Non-pigmented ciliary epithelial cell (primary cell): ENCODE measurements at regions not wholly inside any gene's neighbourhood (a gene's known extent, or its start where the extent isn't known, plus 50 kb on each side); places are given as distances from the start of the nearest gene placed in this dataset.
A peak's percentile ranks its signal among the peaks of the same experiment; 100 is the strongest.

Experiments used
- DNase-seq: peaks from one replicate; pipeline ENCODE4 v3.0.0-alpha.2; 2010; ENCODE audit warnings: low read depth

DNA sequence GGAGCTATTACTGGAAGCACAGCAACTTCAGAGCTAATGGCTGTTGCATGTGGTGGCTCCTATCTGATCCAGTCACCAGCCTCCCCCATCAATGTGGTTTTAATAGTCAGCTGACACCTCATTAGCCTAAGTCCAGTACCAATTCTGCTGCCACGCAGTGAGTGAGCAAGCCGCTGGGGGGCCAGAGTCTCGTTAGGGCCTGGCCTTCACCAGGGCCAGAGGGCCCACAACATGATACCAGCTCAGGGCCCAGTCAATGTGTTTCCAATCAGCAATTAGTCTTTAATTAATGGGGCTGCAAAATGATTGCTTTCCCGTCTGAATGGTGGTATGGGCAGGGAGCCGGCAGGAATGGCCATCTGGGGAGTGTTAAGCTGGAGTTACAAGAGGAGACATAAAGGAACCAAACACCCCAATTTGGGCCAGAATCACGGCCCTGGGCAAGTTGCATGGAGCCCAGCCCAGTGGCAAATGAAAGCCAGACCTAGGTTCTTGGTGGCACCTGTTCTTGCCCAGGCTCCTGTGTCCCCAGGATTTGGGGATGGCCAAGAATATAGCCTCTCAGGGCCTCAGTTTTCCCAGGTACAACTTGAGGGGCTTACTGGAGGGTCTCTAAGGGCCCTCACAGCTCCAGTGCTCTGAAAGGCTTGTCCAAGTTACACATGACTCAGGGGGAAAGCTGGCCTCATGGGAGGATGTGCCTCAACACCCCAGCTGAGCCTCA is 119.2 kb downstream of the EFNB1 start:
- DNase-seq = no peak

DNA sequence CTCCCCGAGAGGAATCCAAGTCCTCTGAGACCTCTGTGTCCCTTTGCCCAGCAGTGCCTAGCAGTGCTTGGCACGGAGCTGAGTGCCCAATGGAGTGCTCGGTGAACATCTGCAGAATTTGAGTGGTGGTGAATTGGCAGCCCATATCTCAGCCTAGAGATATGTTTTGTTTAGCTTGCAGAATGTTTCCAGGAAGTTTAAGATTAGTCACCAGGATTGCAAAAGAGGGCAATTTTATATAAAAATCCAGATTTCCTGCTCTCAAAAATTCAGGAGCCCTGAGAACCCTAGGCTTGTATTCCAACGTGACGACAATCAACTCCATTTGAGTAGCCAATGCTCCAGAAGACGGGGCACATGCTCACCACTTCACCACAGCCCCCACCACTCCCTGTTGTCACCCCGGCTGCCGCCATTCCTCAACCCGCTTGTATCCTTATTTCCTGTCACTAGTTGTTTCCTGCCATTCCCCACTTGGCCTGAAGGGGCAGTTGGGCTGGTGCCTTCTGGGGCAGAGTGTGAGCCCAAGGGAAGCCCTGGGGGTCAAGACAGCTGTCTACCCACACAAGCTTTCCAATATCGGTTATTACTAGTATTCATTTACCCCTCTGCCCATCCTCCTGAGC is 116.9 kb downstream of the EFNB1 start:
- DNase-seq = no peak

DNA sequence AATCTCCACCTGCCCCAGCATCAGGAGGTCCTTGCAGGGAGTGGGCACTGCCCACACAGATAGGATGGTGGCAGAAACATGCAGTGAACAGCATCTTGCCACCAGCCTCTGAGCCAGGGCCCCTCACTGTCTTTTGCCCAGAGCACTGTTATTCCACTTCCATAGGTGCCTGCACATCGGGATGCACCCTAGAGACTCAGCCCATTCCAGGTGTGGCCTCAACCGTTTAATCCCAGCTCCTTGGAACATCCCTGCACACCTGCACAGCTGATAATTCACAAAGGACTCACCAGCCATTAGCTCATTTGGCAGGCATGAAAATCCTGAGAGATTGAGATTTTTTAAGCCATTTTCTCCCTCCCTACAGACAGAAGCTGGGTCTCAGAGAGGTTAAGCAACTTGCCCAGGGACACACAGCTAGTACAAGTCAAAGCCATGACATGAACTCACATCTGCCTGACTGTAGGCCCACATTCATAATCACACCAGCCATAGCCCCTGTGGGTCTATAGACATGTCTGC is 116.3 kb downstream of the EFNB1 start:
- no peak for DNase-seq

DNA sequence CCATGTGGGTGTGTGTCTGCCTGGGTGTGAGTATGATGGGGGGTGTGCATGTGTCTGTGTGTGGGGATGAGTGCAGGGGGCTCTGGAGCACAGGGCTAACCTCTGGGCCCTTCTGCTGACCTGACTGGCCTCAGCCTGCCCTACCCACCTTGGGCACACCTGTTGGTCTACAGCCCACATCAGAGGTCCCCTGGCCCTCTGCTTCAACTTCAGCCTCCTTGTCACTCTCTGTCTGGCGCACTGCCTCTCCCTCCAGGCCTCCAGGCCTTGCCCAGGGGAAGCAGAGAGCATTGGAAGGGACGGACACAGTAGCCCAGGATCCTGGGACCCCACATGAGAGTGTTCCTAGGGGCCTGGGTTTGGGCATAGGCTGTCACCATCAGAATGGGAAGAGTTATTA is 115.4 kb downstream of the EFNB1 start:
- DNase-seq = no peak

DNA sequence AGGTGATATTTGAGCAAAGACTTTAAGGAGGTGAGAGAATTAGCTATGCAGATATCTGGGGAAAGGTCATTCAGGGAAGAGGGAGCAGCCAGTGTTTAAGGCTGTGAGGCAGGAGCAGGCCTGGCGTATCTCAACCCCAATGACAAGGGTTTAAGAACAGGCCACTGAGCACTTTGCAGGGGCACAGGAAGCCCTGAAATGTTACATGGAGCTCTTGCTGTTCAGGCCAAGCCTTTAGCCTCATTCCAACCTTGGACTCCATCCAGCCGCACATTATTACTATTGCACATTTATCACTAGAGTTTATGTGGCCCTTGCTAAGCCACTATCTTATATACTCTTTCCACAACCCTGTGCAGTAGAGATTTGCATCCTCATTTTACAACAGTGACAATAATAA is 114.0 kb downstream of the EFNB1 start:
- DNase-seq = no peak

DNA sequence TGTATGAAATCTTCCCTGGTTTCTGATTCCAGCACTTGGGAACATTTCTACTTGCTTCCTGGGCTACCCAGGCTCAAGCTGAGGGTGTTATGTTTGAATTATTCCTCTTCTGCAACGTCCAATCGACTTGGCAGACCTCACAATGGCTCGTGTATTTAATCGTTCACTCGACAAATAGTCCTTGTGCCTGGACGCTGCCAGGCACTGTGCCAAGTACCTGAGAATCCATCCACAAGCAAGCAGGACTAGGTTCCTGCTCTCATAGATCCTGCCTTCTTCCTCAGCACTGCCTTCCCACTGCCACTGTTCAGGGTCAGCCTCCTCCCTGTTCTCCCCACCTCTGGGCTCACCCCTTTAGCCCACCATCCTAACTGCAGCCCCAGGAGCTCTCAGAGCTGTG is 113.3 kb downstream of the EFNB1 start:
- no peak for DNase-seq

DNA sequence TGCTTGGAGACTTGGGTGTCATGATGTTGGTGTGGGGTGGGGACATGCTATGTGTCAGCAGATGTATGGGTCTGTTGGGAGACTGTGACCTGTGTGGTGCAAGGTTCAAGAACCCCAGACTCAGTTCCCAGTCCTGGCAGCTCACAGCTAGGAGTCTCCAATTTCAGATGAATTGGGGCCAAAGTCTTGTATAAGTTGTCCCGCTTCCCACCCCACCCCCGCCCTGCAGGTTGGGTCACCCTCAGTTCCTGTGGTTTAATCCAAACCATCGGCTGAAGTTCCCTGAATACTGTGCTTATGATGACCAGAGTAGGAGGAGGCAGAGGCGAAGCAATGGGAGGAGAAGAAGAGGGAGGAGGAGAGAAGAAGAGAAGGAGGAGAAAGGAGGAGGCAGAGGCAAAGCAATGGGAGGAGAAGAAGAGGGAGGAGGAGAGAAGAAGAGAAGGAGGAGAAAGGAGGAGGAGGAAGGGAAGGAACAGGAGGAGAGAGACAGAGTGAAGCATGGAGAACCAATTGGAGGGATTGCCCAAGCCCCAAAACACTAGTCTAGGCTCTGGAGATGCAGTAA is 112.6 kb downstream of the EFNB1 start:
- no peak for DNase-seq

DNA sequence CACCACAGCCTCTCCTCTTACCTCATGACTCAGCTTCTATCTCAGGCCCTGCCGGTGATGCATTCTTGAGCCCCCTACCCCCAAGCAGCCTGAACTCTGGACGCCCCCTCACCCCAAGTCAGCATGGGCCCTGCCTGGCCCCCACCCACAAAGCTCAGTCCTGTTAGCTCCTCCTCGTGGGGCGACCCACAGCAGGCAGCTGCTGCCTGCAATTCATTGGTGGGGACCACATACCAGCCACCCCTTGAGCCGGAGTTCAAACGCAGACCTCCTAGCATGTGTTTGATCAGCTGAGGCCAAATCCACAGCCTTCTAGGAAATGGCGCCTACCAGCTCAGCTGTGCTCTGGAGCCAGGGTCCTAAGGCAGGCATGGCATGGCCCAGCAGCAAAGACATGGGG is 111.8 kb downstream of the EFNB1 start:
- DNase-seq = no peak

DNA sequence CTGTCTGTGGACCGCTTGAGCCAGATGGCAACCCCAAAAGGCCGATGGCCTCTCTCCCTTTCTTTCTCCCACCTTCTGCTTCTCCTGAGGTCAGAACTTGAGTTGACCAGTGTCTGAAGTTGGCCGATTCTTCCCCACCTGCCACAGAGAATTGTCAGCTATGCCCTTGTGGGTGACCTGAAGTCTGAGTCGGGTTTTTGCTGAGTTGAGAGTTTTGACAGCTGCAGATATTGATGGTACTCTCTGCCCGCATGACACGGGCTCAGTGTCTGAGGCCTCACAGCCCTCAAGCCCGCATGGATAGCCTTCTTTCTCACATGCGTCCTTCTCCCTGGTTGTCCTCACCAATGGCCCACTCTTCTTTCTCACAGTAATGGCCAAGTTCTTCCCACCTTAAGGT is 111.0 kb downstream of the EFNB1 start:
- no peak for DNase-seq

DNA sequence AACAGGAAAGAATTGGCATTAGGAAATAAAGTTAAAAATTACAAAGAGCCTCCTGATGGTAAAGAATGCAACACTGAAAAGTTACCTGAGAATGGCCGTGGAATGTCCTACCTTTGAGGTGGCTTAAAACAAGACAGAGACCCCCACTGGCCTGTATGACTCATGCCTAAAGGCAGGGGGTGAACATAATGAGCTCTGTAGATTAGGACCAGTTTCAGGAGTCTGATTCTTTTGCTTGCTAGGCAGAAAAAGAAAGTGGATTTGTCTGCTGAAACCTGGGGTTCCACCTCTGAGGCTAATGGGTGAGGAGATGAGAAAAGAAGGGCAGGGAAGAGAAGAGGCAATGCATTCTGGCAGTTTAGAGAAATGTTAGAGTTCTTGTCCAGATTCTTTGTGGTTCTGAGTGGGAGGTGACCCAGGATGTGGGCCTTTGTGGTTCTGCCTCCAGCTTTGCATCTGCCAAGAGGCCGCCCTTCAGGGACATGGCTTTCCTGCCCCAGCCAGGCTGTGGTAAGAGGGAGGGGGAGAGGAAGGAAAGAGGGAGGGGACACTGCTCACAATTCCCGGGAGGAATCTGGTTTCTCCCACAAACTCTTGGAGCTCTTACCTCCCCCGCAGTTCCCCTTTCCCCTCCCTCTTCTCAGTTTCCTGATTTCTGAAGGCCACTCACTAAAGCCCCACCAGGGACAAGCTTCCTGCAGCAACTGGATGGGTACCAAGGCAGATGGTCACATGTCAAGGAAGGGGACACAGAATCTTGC is 109.6 kb downstream of the EFNB1 start:
- no peak for DNase-seq

DNA sequence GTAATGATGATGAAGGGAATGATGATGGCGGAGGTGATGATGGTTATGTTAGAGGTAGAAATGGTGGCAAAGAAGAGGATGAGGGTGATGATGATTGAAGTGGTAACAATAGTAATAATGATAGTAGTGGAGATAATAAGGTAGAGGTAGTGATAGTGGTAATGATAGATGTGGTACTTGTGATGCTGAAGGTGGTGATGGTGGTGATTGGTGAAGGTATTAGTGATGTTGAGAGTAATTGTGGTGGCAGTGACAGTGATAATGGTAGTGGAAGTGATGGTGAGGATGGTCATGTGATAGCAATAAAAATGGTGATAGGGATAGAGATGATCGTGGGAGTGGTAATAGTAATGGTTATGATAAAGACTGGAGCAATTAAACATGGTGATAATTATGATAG is 108.8 kb downstream of the EFNB1 start:
- no peak for DNase-seq

DNA sequence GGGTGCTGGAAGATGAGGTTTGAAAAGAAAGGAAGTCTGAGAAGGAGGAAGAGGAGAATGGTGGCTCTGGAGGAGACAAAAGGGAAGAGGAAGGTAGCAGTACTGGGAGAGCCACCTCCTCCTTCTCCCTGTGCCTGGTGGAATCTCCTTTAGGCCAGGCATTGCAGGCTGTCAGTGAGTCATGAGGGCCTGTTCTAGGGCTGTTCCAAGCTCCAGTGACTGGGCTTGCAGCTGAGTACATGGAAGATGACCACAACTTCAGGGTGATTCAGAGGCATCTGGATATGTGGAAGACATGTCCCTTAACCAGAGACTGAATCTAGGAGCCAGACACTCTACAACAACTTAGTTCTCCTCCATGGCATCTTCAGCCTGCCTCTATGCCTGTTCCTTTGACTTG is 107.8 kb downstream of the EFNB1 start:
- peak; percentile 78 for DNase-seq

DNA sequence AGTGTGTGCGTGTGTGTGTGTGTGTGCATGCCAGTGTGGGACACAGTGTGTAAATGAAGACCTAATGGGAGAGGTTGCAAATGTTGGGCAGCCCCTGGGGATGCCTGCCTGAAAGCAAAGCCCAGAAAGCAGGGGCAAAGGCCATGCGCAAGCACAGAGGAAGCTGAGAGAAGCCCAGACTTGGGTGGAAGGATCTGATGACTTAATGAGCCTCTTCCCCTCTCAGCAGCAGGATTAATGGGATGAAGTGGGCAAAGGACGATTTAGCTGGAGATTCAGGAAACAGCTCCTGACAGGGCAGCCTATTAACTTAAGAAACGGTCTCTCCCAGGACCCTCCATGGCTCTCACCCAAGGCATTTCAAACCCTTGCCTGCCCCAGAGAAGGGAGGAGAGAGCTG is 107.3 kb downstream of the EFNB1 start:
- DNase-seq = no peak

DNA sequence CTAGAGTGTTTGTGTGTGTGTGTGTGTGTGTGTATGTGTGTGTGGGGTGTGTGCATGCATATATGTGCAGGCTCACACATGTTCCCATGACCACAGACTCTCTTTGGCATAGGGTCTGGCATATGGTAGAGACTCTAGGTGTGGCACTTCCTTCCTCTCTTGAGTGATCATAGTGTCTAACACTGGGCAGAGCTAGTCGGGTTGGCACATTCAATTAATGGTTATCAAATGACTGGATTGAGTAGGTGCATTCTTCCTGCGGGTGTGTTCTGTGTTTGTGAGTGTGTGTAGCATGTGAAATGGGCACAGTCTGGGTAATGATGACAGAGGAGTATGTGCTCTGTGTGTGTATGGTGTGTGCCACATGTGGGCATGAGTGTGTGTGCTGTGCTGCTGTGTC is 106.5 kb downstream of the EFNB1 start:
- DNase-seq = no peak

DNA sequence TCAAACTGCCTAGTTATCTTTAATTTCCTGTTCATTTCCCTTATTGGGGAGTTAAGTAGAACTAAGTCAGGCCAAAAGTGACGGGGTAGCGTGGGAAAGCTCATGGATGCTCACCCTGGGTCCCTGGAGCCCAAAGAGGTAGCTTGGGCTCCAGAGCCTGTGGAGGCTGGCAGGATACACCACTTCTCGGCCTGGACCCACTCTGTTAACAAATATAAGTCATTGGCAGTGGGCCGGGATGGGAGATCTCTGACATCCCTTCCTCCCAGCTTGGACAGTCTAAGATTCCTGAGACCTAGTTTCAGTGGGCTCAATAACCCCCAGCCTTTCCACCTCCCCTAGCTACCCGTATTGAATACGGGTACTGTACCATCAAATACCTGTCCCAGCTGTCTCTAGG is 106.1 kb downstream of the EFNB1 start:
- no peak for DNase-seq

DNA sequence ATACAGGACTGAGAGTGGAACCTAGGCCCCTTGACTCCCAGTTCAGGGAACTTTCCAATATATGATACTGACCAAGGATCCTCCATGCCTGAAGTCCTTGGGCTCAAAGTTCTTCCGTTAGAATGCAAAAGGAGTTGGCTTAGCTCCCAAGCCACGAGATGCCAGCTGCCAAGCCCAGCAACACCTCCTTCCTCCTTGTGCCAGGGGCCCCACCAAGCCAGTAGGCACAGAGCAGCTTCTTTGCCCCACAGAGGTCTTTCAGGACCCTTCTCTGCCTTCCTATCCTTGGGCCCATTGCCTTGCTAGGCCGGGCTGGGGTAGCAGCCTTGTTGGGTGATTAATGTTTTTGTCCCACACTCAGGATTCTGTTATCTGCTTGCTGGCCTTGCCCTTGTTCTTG is 105.6 kb downstream of the EFNB1 start:
- DNase-seq = no peak

DNA sequence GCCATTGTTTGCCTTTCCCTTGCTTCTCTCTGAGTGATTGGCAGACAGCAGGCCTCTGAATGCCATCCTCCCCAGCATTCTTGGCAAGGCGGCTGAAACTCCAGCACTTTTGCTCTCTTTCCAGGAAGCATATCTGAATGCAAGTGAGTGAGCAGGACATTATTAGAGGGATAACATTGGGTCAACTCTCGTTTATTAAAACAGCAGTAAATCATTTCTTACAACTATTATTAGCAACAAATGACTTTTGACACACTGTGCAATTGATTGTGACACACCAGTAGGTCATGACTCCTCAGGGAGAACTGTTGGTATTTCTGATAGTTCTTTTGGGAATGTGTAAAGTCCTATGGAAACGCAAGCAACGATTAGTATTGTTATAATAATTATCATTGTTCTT is 103.8 kb downstream of the EFNB1 start:
- no peak for DNase-seq

DNA sequence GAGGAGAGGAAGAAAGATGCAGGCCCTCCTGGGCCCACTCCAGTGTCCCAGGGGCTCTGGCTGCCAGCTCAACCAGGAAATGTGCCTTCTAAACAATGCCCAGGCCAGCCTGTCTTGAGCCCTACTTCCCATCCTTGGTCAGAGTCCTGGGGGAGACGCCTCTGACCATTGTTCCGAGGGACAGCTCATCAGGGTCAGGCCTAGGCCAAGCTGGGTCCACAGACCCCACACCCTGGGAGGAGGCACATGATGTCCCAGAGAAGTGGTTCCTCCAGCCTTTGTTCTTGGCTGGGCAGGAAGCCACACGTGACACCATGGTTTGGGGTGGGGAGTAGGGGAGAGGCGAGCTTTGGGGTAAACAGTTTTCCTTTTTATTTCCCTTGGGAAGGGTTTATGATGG is 102.5 kb downstream of the EFNB1 start:
- DNase-seq = no peak

DNA sequence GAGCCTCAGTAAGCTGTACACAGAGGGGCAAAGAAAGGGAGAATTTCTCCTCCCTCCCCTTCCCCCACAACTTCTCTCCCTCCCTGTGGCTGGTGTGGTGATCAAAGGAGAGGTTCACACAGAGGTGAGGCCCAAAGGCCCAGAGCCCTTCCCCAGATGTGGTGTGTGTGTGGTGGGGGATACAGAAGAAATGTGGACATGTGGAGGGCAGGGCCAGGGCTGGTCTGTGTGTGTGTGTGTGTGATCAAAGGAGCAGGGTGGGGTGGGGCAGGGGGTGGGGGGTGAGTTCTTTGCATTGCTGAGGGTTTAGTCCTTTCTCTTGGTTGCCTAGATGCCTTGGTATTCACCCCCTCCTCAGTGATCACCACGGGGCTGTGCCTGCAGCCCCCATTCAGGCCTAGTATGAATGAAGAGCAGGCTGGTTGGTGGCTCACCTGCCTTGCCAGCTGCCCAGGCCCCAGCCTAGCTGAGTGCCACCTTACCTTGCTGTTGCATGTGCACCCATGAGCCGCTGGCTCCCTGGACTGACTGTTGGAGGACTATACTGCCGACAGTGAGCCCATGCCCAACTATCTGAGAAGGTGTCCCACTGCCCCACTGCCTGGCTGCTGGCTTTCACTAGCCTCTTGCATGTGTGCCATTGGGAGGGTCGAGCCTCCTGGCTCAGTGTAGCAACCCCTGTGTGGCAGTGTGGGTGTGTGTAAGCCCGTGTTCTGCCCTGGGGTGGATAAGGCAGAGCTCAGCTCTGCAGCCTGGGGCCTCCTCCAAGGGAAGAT is 101.9 kb downstream of the EFNB1 start:
- DNase-seq = no peak

DNA sequence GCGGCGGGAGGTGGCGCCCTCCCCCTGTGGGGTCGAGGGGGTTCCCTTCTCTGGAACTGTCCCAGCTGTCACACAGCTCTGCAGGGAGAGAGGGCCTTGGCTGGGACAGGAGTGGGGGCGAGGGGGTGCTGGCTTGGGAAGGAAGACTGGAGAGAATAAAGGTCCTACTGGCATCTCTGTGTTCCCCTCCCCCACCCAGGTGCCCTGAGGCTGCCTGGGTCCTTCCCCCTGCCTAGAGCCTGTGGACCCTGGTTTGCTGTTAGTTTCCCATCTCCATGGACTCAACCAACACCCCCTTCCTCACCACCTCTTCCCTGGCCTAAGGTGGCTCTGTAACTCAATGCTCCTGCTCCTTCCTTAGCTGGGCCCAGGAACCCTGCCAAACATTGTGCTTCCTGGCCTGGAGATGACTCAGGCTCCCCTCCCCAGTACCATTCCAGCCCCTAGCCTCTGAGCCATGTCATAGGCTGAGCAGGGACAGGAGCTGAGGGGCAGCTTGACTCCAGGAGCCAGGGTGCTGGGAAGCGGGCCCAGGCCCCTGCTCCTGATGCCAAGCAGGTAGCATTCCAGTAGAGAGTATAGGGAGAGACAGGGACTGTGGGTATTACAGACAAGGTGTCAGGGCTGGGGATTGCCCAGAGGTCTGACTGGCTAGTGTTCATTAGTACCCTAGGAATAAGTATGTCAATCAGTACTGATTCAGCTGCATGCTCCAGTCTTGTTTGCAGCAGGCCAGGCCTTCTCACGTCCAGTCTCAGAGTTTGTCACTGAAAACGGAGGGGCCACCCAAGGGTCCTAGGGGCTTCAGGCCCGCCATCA is 100.7 kb downstream of the EFNB1 start:
- DNase-seq = peak; percentile 43

DNA sequence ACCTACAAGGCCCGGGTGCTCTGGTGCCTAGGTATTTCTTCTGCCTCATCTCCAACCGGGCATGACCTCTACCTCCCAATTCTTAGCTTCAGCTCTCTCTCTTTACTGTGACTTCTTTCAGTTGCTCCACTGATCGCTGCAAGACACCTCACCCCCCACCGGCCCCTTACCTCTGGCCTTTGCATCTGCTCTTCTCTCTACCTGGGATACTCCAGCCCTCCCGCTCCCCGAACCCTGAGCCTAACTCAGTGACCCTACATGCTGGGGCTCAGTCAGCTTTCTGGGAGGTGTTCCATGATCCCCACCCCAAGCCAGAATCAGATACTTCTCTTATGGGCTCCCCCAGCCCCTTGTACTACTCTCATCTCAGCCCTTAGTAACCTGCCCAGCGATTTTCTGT is 99.6 kb downstream of the EFNB1 start:
- no peak for DNase-seq
